ENCODE measurements at regions not wholly inside any gene's neighbourhood (a gene's known extent, or its start where the extent isn't known, plus 50 kb on each side); places are given as distances from the start of the nearest gene placed in this dataset.

DNA sequence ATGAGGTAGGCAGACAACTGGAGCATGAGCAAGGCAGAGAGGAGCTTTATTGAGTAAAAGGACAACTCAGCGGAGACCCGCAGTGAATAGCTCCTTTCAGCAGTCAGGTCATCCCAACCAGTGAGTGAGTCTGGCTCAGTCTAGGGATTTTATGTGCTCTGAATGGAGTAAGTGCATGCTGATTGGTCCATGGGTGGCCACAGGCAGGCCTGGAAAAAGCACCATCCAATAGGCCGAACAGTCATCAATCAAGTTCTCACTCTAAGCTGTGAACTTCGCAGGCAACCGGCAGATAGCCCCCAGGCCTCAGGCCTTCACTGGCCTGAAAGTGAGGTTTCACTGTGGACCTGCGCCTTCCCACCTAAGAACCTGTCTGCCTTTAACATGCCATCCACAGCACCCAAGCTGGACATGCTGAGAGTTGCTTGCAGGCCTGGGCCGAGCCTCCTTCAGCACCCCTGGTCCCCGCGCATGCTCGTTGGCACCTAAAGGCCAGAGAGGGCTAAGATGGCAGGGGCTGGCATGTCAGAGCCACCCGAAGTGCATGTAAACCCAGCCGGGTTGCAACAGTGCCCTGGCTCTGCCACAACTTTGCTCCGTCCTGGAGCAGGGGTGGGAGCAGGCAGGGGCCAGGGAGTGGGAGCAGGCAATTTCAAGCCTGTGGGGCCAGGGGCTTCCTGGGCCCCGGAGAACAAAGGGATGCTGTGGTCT, 698.7 kb downstream of the SLITRK1 start:
- TF ChIP-seq, protein P1, sequence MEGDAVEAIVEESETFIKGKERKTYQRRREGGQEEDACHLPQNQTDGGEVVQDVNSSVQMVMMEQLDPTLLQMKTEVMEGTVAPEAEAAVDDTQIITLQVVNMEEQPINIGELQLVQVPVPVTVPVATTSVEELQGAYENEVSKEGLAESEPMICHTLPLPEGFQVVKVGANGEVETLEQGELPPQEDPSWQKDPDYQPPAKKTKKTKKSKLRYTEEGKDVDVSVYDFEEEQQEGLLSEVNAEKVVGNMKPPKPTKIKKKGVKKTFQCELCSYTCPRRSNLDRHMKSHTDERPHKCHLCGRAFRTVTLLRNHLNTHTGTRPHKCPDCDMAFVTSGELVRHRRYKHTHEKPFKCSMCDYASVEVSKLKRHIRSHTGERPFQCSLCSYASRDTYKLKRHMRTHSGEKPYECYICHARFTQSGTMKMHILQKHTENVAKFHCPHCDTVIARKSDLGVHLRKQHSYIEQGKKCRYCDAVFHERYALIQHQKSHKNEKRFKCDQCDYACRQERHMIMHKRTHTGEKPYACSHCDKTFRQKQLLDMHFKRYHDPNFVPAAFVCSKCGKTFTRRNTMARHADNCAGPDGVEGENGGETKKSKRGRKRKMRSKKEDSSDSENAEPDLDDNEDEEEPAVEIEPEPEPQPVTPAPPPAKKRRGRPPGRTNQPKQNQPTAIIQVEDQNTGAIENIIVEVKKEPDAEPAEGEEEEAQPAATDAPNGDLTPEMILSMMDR (IDR thresholded peaks at IDR 0.05): no peak
- TF ChIP-seq POLR2A (IDR thresholded peaks at IDR 0.05): no peak
